ENCODE measurements at regions not wholly inside any gene's neighbourhood (a gene's known extent, or its start where the extent isn't known, plus 50 kb on each side); places are given as distances from the start of the nearest gene placed in this dataset.

DNA sequence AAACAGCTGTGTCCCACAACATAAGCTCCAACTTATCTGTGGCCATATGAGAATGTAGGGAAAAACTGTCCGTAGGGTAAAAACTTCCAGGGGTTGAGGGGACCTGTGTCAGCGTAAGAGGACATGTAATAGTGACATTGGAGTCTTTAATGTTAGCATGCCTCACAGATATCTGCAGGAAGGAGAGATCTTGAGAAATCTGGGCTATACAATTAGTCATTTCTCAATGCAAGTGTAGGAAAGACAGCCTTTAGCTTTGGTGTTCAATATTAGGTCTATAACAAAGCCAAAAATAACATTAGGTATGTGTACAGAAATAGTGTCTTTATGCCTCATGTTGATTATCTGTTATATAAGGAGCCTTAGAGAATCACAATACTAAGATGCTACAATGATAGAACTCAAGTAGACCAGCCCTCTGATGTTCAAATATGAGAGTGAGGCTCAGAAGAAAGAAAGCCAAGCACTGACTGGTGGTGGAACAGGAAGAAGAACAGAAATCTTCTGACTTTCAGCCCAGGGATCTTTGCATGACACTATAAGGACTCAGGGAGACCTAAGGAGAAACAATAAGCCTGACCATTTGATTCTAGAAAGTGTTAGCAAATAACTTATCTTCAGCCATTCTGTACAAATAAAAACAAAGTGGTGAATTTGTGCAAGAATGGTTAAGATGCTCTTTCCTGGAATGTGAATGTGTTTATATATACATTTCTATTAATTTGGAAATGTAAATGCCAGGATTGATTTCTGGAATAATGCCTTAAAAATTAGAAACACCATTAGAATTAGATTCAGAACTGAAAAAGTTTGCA is 152.6 kb downstream of the ZC3H11B start:
- no peaks in the 10 kb centered on the region for H3K27me3 ChIP-seq
- no peak for ATAC-seq

DNA sequence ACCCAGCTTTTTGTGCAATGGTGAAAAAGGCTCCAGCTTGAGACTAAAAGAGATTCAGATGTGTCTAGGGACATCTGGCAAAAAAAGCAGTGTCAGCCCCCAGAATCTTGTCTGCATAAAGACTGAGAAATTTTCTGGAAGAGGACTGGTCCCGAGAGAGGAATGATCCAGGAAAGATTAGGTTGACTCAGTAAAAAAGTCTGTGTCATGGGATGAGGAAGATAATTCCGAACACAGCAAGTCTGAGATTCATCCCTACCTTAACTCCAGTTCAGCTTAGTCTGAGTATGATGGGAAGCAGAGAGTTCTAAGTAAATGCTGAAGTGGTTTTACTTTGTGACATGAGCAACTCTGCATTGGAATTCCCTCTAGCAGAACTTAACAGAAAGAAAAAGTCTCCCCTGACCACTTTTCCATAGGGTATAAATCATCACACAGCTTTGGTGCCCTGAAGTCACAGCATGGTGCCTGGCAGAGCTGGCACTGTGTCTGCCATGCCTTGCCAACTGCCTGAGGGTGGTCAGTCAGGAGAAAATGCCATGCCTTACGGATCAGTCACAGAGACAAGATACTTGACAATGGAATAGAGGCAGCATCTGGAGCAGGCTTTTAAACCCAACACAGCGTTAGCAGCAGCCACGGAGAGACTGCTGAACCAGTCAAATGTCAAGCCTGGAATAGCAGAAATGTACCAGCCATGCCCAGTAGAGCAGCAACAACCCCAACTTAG is 153.4 kb downstream of the ZC3H11B start:
- WGBS, 4 donors: 59 to 69% (median 60%) methylated on average over 5 of the region's 5 CpGs
- Histone ChIP-seq H3K4me1 (peaks cover 0 to 35% (median 0%) of the 10 kb centered on the region in 12 donors), H3K36me3 (no peaks in the 10 kb centered on the region), H3K4me3 (no peak overlapping the region), H3K27ac (peak overlapping the region in 2 of 12 donors; percentile 2 to 91), H3K9me3 (no peaks in the 10 kb centered on the region), H3K27me3 (no peaks in the 10 kb centered on the region)
- intact Hi-C loops (cut with DNase I): no loop called here
- DNase-seq: peak in 1 of 5 donors; percentile 15
- peak in 1 of 4 donors; percentile 31 for ATAC-seq
- TF ChIP-seq POLR2A (IDR thresholded peaks at IDR 0.05) (no peak), CTCF (IDR thresholded peaks at IDR 0.05) (no peak)

More for the DNA sequence above, 152.6 kb downstream of the ZC3H11B start:
- no peak for DNase-seq
- intact Hi-C loops (cut with DNase I): no loop called here
- 80 to 96% (median 84%) methylated on average over 2 of the region's 2 CpGs for WGBS, 4 donors
- Histone ChIP-seq H3K9me3 (no peaks in the 10 kb centered on the region), H3K4me1 (peaks cover 0 to 35% (median 0%) of the 10 kb centered on the region in 12 donors), H3K27ac (peak overlapping the region in 2 of 12 donors; percentile 2 to 91), H3K36me3 (no peaks in the 10 kb centered on the region), H3K4me3 (no peak overlapping the region)
- TF ChIP-seq POLR2A (IDR thresholded peaks at IDR 0.05) (no peak), CTCF (IDR thresholded peaks at IDR 0.05) (no peak)

- no peak for DNase-seq
- Histone ChIP-seq H3K4me1 (no peaks in the 10 kb centered on the region), H3K36me3 (no peaks in the 10 kb centered on the region), H3K9me3 (no peaks in the 10 kb centered on the region), H3K27ac (no peak overlapping the region), H3K4me3 (no peak overlapping the region), H3K27me3 (no peaks in the 10 kb centered on the region)
- intact Hi-C loops (cut with DNase I): no loop called here
- 57 to 69% (median 59%) methylated on average over 3 of the region's 3 CpGs for WGBS, 4 donors
- no peak for TF ChIP-seq POLR2A (IDR thresholded peaks at IDR 0.05)
- no peak for TF ChIP-seq CTCF (IDR thresholded peaks at IDR 0.05)
- ATAC-seq: peak in 3 of 4 donors; percentile 24 to 84 (median 77)
These were observed 166.6 kb downstream of the ZC3H11B start for GRCh38 chr1:219446288-219446687.

DNA sequence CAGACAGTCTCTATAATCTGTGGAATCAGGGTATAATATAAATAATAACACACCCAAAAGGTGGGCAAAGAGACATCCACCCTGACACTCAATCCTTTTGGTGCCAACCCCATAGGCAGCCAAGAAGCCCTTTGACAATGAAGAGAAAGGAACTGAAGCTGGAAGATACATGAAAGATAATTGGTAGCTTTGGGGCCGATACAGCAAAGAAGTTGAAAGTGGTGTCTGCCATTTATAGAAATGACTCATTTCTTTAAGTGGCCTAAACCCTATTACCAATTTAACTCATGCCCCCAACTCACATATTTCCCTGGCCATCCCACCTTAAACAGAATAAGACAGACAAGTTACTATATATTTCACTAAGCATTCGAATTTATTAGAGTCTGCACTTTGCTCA is 167.0 kb downstream of the ZC3H11B start:
- Histone ChIP-seq H3K27ac (no peak overlapping the region), H3K36me3 (no peaks in the 10 kb centered on the region), H3K4me3 (no peak overlapping the region), H3K4me1 (no peaks in the 10 kb centered on the region), H3K9me3 (no peaks in the 10 kb centered on the region), H3K27me3 (no peaks in the 10 kb centered on the region)
- intact Hi-C loops (cut with DNase I): no loop called here
- TF ChIP-seq CTCF (IDR thresholded peaks at IDR 0.05) (no peak), POLR2A (IDR thresholded peaks at IDR 0.05) (no peak)
- DNase-seq (no peak), ATAC-seq (no peak)
- WGBS, 4 donors: 74 to 84% (median 80%) methylated on average over 2 of the region's 2 CpGs

Data from heart left ventricle (tissue), 16 donors.